Breast epithelium (tissue), 4 donors: ENCODE measurements at regions not wholly inside any gene's neighbourhood (a gene's known extent, or its start where the extent isn't known, plus 50 kb on each side); places are given as distances from the start of the nearest gene placed in this dataset.
A peak's percentile ranks its signal among the peaks of the same experiment; 100 is the strongest.

Source experiments
- DNase-seq, 2 donors: peaks; one replicate each; pipeline ENCODE4 v3.0.0-alpha.2; 2019; ENCODE audit warnings: low spot score in 2 of 2
- H3K27ac ChIP-seq, 2 donors: fragments of 200-600 bp; sonication (generic) in 1 of 2; one replicate each; pipeline ENCODE4 v1.5.1; 2016 to 2019; ENCODE audit warnings: mild to moderate bottlenecking in 1 of 2
- H3K27me3 ChIP-seq, 2 donors: fragments of 200-600 bp; sonication (generic) in 1 of 2; one replicate each; pipeline versions ENCODE4 v1.5.1 to v1.6.0; 2017 to 2019; ENCODE audit warnings: control low read depth in 1 of 2, mild to moderate bottlenecking in 1 of 2
- H3K36me3 ChIP-seq: fragments of 200-600 bp; one replicate; pipeline ENCODE4 v1.5.1; 2019
- H3K4me1 ChIP-seq, 2 donors: fragments of 200-600 bp; sonication (generic); one replicate each; pipeline ENCODE4 v1.5.1; 2016 to 2019; ENCODE audit warnings: control low read depth in 1 of 2
- H3K4me3 ChIP-seq, 3 donors: fragments of 200-600 bp; sonication (generic); 1 replicate in 2 of 3; 2 replicates in 1 of 3; pipeline ENCODE4 v1.5.1; 2016 to 2019; ENCODE audit warnings: mild to moderate bottlenecking in 3 of 3, moderate library complexity in 2 of 3
- H3K9me3 ChIP-seq, 2 donors: fragments of 200-600 bp; sonication (generic) in 1 of 2; one replicate each; pipeline ENCODE4 v1.5.1; 2016 to 2019; ENCODE audit warnings: control low read depth in 1 of 2
- POLR2A ChIP-seq: fragments of 450-650 bp; IDR thresholded peaks from one replicate; pipeline ENCODE4 v1.6.1; 2016; ENCODE audit warnings: antibody characterized with exemption, mild to moderate bottlenecking, moderate library complexity
- POLR2AphosphoS5 ChIP-seq, 3 donors: sonication (generic); formaldehyde crosslinking; IDR thresholded peaks; one replicate each; pipeline ENCODE4 v1.6.1; 2017; ENCODE audit warnings: antibody characterized with exemption in 3 of 3
- intact Hi-C: fragments of 100-400 bp; cut with DNase I; formaldehyde crosslinking; loops from one replicate; pipeline ENCODE4 v1.15.1; 2023; ENCODE audit warnings: low total_unique reads
- TF ChIP-seq, protein P1 (sequence below), 3 donors: fragments of 450-650 bp; IDR thresholded peaks; one replicate each; pipeline ENCODE4 v1.5.1; 2016 to 2017; ENCODE audit warnings: antibody characterized with exemption in 3 of 3, mild to moderate bottlenecking in 3 of 3, moderate library complexity in 3 of 3

DNA sequence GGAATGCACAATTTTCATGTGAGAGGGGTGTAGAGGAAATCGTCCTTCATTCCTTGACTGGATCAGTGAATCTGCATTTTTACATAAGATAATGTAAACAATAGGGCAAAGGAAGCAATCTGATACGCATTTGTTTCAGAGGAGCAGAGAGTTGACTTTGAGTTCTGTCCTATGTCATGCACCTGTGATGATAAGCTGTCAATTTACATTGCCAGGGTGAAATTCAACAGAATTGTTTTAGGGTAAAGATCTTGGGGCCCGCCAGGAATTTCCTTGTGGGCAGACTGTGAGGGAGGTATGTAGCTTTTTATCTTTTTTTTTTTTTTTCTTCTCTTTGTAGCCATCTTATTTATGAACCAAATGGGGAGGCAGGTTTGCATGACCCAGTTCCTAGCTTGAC is 58.3 kb upstream of the LARP1 start:
- intact Hi-C loops, result no loop called here
- Histone ChIP-seq H3K36me3 (no peaks in the 10 kb centered on the region), H3K4me1 (no peaks in the 10 kb centered on the region), H3K27ac (no peak overlapping the region), H3K9me3 (no peaks in the 10 kb centered on the region), H3K27me3 (no peaks in the 10 kb centered on the region), H3K4me3 (no peak overlapping the region)
- TF ChIP-seq, protein P1, sequence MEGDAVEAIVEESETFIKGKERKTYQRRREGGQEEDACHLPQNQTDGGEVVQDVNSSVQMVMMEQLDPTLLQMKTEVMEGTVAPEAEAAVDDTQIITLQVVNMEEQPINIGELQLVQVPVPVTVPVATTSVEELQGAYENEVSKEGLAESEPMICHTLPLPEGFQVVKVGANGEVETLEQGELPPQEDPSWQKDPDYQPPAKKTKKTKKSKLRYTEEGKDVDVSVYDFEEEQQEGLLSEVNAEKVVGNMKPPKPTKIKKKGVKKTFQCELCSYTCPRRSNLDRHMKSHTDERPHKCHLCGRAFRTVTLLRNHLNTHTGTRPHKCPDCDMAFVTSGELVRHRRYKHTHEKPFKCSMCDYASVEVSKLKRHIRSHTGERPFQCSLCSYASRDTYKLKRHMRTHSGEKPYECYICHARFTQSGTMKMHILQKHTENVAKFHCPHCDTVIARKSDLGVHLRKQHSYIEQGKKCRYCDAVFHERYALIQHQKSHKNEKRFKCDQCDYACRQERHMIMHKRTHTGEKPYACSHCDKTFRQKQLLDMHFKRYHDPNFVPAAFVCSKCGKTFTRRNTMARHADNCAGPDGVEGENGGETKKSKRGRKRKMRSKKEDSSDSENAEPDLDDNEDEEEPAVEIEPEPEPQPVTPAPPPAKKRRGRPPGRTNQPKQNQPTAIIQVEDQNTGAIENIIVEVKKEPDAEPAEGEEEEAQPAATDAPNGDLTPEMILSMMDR (IDR thresholded peaks at IDR 0.05), result no peak
- TF ChIP-seq POLR2AphosphoS5 (IDR thresholded peaks at IDR 0.05), result no peak
- TF ChIP-seq POLR2A, result no peak
- no peak for DNase-seq

DNA sequence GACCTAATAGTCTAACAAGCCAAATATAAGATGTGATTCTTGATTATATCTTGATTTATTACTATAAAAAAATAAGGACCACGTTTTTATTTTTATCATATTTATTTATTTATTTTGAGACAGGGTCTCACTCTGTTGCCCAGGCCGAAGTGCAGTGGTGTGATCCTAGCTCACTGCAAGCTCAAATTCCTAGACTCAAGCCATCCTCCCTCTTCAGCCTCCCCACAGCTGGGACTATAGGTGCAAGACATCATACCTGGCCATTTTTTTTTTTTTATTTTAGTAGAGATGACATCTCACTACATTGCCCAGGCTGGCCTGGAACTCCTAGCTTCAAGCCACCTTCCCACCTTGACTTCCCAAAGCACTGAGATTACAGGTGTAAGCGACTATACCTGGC is 61.0 kb upstream of the LARP1 start:
- DNase-seq, result no peak
- Histone ChIP-seq H3K36me3 (no peaks in the 10 kb centered on the region), H3K4me3 (no peak overlapping the region), H3K9me3 (no peaks in the 10 kb centered on the region), H3K27ac (no peak overlapping the region), H3K27me3 (no peaks in the 10 kb centered on the region), H3K4me1 (no peaks in the 10 kb centered on the region)
- intact Hi-C loops, result no loop called here
- TF ChIP-seq POLR2A (no peak), POLR2AphosphoS5 (IDR thresholded peaks at IDR 0.05) (no peak)

GRCh38 chr5:154690488-154690887 is 64.7 kb upstream of the LARP1 start:
- no peaks in the 10 kb centered on the region for H3K9me3 ChIP-seq
- H3K27ac ChIP-seq, result no peak overlapping the region
- TF ChIP-seq POLR2AphosphoS5 (IDR thresholded peaks at IDR 0.05) (no peak), POLR2A (no peak)
- TF ChIP-seq, protein P1 (IDR thresholded peaks at IDR 0.05), result no peak
- DNase-seq, result no peak
- H3K4me1 ChIP-seq, result no peaks in the 10 kb centered on the region
- intact Hi-C loops, result no loop called here
- no peaks in the 10 kb centered on the region for H3K27me3 ChIP-seq
- H3K36me3 ChIP-seq, result no peaks in the 10 kb centered on the region
- H3K4me3 ChIP-seq, result no peak overlapping the region

DNA sequence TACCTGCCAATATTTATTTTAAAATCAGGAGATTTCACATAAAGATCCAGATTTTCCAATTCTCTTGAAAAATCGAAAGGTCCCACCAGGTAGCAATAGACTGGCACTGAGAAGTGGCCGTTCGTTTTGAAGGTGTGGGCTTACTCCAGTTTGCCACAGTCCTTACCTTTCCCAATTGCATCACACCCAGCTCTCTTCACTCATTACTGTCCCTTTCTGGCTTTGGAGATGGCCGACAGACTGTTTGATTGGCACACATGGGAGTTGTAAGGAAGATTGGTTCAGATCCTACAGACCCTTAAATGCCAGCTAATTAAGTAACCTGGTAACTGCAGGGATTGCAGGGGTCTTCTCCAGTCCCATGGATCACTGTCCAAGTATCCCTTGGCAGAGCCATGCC is 68.7 kb upstream of the LARP1 start:
- Histone ChIP-seq H3K27ac (no peak overlapping the region), H3K4me3 (no peak overlapping the region), H3K4me1 (no peaks in the 10 kb centered on the region), H3K36me3 (no peaks in the 10 kb centered on the region), H3K27me3 (no peaks in the 10 kb centered on the region), H3K9me3 (no peaks in the 10 kb centered on the region)
- DNase-seq, result no peak
- TF ChIP-seq POLR2AphosphoS5 (IDR thresholded peaks at IDR 0.05) (no peak), POLR2A (no peak)
- TF ChIP-seq, protein P1 (IDR thresholded peaks at IDR 0.05), result no peak
- intact Hi-C loops, result no loop called here

DNA sequence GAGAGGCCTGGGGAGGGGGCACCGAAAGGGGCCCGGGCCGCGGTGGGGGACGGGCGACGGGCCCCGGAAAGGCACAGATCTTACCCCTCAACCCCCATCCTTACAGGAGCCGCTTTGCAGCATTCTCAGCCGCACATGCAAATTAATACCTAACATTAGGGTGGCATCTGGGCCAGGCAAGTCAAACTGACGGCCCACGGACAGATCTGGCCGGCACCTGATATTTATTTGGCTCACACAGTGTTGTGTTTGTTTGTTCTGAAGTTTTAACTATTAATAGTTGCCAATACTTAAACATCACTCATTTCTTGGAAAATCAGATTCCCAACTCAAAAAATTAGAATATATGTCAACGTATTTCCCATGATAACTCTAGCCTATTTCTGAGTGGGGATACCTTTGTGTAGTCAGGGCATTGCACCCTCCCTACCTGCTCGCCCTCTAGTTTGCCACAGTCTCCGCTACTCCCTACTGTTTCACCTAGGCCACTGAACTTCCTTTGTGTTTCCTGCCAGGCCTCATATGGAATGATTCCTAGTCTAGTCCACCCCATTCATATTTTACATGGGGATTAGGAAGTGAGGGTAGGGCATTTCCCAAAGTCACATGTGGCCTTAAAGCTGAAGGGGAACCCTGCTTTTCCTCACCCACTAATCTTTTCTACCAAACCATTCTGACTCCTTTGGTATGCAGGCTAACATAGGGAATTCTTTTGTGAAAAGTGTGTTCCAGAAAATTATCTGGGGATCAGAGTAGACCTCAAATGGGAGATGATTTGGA is 71.9 kb upstream of the LARP1 start:
- peak in 1 of 2 donors; percentile 24 for DNase-seq
- peak overlapping the region; percentile 85 for H3K27ac ChIP-seq
- H3K4me3 ChIP-seq, result peak overlapping the region; percentile 40 to 76 (median 59)
- TF ChIP-seq, protein P1 (IDR thresholded peaks at IDR 0.05), result no peak
- TF ChIP-seq POLR2AphosphoS5 (IDR thresholded peaks at IDR 0.05) (no peak), POLR2A (no peak)
- intact Hi-C loops, result loop anchor here (2.0 kb wide), 1 partner anchor 70 kb away; no protein-coding TSS in a partner anchor
- no peaks in the 10 kb centered on the region for H3K27me3 ChIP-seq
- H3K36me3 ChIP-seq, result no peaks in the 10 kb centered on the region
- no peaks in the 10 kb centered on the region for H3K9me3 ChIP-seq
- no peaks in the 10 kb centered on the region for H3K4me1 ChIP-seq
